Activated CD8-positive, alpha-beta T cell treated with anti-CD3 and anti-CD28 coated beads for 36 hours (primary cell): ENCODE measurements at regions not wholly inside any gene's neighbourhood (a gene's known extent, or its start where the extent isn't known, plus 50 kb on each side); places are given as distances from the start of the nearest gene placed in this dataset.

Experiments used
- ATAC-seq: fragments of 200-7000 bp; cut with Tn5 transposase; one replicate; pipeline ENCODE4 v1.10.0; 2021; ENCODE audit warnings: mild to moderate bottlenecking, moderate library complexity
- CTCF ChIA-PET: fragments of 350-600 bp; sonication (Branson Sonifier 250); formaldehyde crosslinking; loops from one replicate; lab custom pipeline; 2021; ENCODE audit warnings: antibody characterized with exemption; lab: Charles Lee
- POLR2A ChIA-PET: fragments of 350-600 bp; sonication (Branson Sonifier 250); formaldehyde crosslinking; loops from one replicate; lab custom pipeline; 2021; ENCODE audit warnings: antibody characterized with exemption; lab: Charles Lee
- DNase-seq: peaks from one replicate; pipeline ENCODE4 v3.0.0-alpha.2; 2020
- H3K27ac Mint-ChIP-seq: one replicate; pipeline ENCODE4 v1.8.0; 2021; ENCODE audit warnings: mild to moderate bottlenecking, mixed read lengths
- H3K27me3 Mint-ChIP-seq: one replicate; pipeline ENCODE4 v1.8.0; 2021; ENCODE audit warnings: mixed read lengths
- H3K36me3 Mint-ChIP-seq: one replicate; pipeline ENCODE4 v1.8.0; 2021; ENCODE audit warnings: low read depth, mixed read lengths
- H3K4me1 Mint-ChIP-seq: one replicate; pipeline ENCODE4 v1.8.0; 2021; ENCODE audit warnings: low read depth, mixed read lengths
- H3K4me3 Mint-ChIP-seq: one replicate; pipeline ENCODE4 v1.8.0; 2021; ENCODE audit warnings: mild to moderate bottlenecking, moderate library complexity, mixed read lengths
- H3K9me3 Mint-ChIP-seq: one replicate; pipeline ENCODE4 v1.8.0; 2021; ENCODE audit warnings: mixed read lengths
- intact Hi-C: fragments of 100-400 bp; cut with micrococcal nuclease; formaldehyde crosslinking; loops from one replicate; pipeline ENCODE4 v1.10.0; 2022
- TF ChIP-seq, protein P1 (sequence below): fragments of 200-600 bp; IDR thresholded peaks from one replicate; pipeline ENCODE4 v1.8.0; 2022; ENCODE audit warnings: antibody characterized with exemption, mild to moderate bottlenecking

DNA sequence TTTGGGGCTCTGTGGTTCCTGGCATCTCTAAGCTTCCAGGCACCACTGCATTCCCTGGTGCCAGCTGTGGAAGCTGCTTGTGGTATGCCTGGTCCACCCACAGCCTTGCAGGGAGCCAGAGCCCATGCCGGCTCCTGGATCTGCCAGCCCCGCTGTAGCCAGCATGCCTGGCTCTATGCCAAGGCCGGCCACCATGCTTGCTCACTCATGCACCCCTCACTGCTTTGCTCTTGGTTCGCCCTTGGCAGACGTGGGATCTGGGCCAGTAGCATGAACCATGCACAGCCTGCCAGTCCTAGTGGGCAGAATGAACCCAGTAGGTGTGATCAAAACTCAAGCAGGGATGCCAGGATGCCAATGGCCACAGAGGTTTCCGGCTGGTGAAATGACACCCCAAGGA lies 634.2 kb upstream of the TMEFF2 start:
- POLR2A ChIA-PET: no interaction called here
- Mint-ChIP-seq H3K4me1 (no peaks in the 10 kb centered on the region), H3K27ac (no peak overlapping the region), H3K4me3 (no peak overlapping the region), H3K36me3 (no peaks in the 10 kb centered on the region), H3K27me3 (no peaks in the 10 kb centered on the region), H3K9me3 (no peaks in the 10 kb centered on the region)
- DNase-seq: no peak
- CTCF ChIA-PET: no interaction called here
- ATAC-seq: no peak
- TF ChIP-seq, protein P1, sequence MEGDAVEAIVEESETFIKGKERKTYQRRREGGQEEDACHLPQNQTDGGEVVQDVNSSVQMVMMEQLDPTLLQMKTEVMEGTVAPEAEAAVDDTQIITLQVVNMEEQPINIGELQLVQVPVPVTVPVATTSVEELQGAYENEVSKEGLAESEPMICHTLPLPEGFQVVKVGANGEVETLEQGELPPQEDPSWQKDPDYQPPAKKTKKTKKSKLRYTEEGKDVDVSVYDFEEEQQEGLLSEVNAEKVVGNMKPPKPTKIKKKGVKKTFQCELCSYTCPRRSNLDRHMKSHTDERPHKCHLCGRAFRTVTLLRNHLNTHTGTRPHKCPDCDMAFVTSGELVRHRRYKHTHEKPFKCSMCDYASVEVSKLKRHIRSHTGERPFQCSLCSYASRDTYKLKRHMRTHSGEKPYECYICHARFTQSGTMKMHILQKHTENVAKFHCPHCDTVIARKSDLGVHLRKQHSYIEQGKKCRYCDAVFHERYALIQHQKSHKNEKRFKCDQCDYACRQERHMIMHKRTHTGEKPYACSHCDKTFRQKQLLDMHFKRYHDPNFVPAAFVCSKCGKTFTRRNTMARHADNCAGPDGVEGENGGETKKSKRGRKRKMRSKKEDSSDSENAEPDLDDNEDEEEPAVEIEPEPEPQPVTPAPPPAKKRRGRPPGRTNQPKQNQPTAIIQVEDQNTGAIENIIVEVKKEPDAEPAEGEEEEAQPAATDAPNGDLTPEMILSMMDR: no peak
- intact Hi-C loops: no loop called here

DNA sequence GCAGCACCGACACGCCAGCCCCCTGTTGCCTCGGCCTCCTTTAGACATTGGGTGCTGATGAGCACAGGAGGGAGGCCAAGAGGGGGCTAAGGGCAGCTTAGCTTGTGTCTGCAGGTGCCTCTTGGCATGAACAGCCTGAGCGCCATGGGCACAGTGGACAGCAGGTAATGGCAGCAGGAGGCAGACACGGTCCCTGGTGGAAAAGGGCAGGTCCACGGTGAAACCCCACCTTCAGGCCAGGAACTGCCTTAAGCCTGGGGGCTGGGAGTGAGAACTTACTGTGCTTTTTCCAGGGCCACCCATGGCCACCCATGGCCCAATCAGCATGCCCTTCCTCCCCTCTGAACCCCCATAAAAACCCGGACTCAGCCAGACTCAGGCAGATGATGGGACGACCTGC lies 633.4 kb upstream of the TMEFF2 start:
- Mint-ChIP-seq H3K27me3 (no peaks in the 10 kb centered on the region), H3K4me1 (no peaks in the 10 kb centered on the region), H3K9me3 (no peaks in the 10 kb centered on the region), H3K4me3 (no peak overlapping the region), H3K36me3 (no peaks in the 10 kb centered on the region), H3K27ac (no peak overlapping the region)
- intact Hi-C loops: no loop called here
- ATAC-seq: no peak
- DNase-seq: no peak
- CTCF ChIA-PET: no interaction called here
- POLR2A ChIA-PET: no interaction called here
- TF ChIP-seq, protein P1: no peak

GRCh38 chr2:192827735-192828134 lies 633.0 kb upstream of the TMEFF2 start:
- H3K36me3 Mint-ChIP-seq: no peaks in the 10 kb centered on the region
- intact Hi-C loops: no loop called here
- no peak overlapping the region for H3K27ac Mint-ChIP-seq
- DNase-seq (no peak), ATAC-seq (no peak)
- no peaks in the 10 kb centered on the region for H3K27me3 Mint-ChIP-seq
- H3K4me3 Mint-ChIP-seq: no peak overlapping the region
- no peaks in the 10 kb centered on the region for H3K4me1 Mint-ChIP-seq
- TF ChIP-seq, protein P1: no peak
- ChIA-PET CTCF (no interaction called here), POLR2A (no interaction called here)
- H3K9me3 Mint-ChIP-seq: no peaks in the 10 kb centered on the region

- Mint-ChIP-seq H3K36me3 (no peaks in the 10 kb centered on the region), H3K4me3 (no peak overlapping the region), H3K27me3 (no peaks in the 10 kb centered on the region), H3K9me3 (peaks cover 2% of the 10 kb centered on the region), H3K27ac (no peak overlapping the region), H3K4me1 (no peaks in the 10 kb centered on the region)
- TF ChIP-seq, protein P1: no peak
- CTCF ChIA-PET: no interaction called here
- DNase-seq (no peak), ATAC-seq (no peak)
- POLR2A ChIA-PET: no interaction called here
- intact Hi-C loops: no loop called here
Observed at GRCh38 chr2:192814376-192814775, 619.6 kb upstream of the TMEFF2 start.

DNA sequence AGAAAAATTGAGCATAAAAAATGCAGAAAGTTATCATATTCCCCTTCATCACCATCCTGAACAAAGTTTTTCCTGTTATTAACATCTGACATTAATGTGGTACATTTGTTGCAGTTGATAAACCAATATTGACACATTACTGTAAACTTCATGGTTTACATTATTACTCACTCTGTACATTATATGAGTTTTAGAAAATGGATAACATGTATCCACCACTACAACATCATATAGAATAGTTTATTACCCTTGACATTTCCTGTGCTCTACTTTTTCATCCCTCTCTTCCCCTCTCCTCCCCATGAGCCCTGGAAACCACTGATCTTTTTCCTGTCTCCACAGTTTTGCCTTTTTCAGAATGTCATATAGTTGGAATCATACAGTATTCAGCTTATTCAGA lies 618.6 kb upstream of the TMEFF2 start:
- POLR2A ChIA-PET: no interaction called here

More for the DNA sequence above, 618.6 kb upstream of the TMEFF2 start:
- TF ChIP-seq, protein P1: no peak
- Mint-ChIP-seq H3K27me3 (no peaks in the 10 kb centered on the region), H3K4me1 (no peaks in the 10 kb centered on the region), H3K36me3 (no peaks in the 10 kb centered on the region), H3K4me3 (no peak overlapping the region), H3K9me3 (peaks cover 6% of the 10 kb centered on the region), H3K27ac (no peak overlapping the region)
- intact Hi-C loops: no loop called here
- DNase-seq (no peak), ATAC-seq (no peak)
- CTCF ChIA-PET: no interaction called here
